PC-9 (cell line): ENCODE measurements at regions not wholly inside any gene's neighbourhood (a gene's known extent, or its start where the extent isn't known, plus 50 kb on each side); places are given as distances from the start of the nearest gene placed in this dataset.

ENCODE experiments used
- CTCF ChIP-seq: fragments of 200-600 bp; sonication (generic); conservative IDR thresholded peaks from 2 replicates; pipeline ENCODE4 v1.6.1; 2017; ENCODE audit warnings: mixed run types, antibody characterized with exemption, mild to moderate bottlenecking, moderate library complexity
- EZH2 ChIP-seq: fragments of 200-600 bp; sonication (generic); IDR thresholded peaks from 2 replicates; pipeline ENCODE4 v1.8.0; 2017; ENCODE audit warnings: antibody characterized with exemption, low read depth

- TF ChIP-seq CTCF: no peak
- TF ChIP-seq EZH2: no peak
These were observed 118.6 kb upstream of the PELI1 start for GRCh38 chr2:64262816-64263215.
